ENCODE measurements at regions not wholly inside any gene's neighbourhood (a gene's known extent, or its start where the extent isn't known, plus 50 kb on each side); places are given as distances from the start of the nearest gene placed in this dataset.

DNA sequence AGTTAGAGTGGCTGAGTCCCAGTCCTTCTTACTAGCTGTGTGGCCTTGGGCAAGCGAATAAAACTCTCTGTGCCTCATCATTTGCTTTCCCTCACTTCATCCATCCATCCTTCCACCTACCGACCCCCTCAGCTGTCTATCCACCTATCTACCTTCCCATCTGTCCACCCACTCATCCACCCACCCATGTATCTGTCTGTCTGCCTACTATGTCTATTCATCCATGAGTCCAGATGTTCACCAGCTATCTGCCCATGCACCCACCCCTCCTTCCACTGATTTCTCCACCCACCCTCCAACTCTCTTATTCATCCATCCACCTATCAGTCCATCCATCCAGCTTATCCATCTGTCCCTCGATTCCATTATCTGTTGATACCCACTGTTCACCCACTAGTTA lies 60.4 kb upstream of the ATP2B2 start:
- H3K9me2 ChIP-seq (ENCODE audit: low read depth, low read length): no peaks in the 10 kb centered on the region
- no peak overlapping the region for H3K4me2 ChIP-seq (ENCODE audit: low read length)
- no peak overlapping the region for H3K4me3 ChIP-seq (ENCODE audit: low read depth, low read length, poor library complexity, severe bottlenecking)
- H3K79me2 ChIP-seq (ENCODE audit: insufficient read depth, low read length): no peaks in the 10 kb centered on the region
- H3F3A ChIP-seq (ENCODE audit: insufficient read depth, low read length): no peaks in the 10 kb centered on the region
- no peak overlapping the region for H3K27ac ChIP-seq (ENCODE audit: low read depth, low read length, poor library complexity, severe bottlenecking)
- no peaks in the 10 kb centered on the region for H3K27me3 ChIP-seq (ENCODE audit: insufficient read depth, low read length)
- no peaks in the 10 kb centered on the region for H4K20me1 ChIP-seq (ENCODE audit: insufficient read depth, low read length)
- H3K9ac ChIP-seq (ENCODE audit: low read length): no peak overlapping the region
- no peaks in the 10 kb centered on the region for H3K9me3 ChIP-seq (ENCODE audit: low read length)
- H3K4me1 ChIP-seq (ENCODE audit: insufficient read depth, low read length, severe bottlenecking): no peaks in the 10 kb centered on the region
- H2AFZ ChIP-seq (ENCODE audit: low read length): no peak overlapping the region
- TF ChIP-seq EZH2 (IDR thresholded peaks at IDR 0.05; ENCODE audit: borderline replicate concordance, low read length): no peak
- TF ChIP-seq, protein P1, sequence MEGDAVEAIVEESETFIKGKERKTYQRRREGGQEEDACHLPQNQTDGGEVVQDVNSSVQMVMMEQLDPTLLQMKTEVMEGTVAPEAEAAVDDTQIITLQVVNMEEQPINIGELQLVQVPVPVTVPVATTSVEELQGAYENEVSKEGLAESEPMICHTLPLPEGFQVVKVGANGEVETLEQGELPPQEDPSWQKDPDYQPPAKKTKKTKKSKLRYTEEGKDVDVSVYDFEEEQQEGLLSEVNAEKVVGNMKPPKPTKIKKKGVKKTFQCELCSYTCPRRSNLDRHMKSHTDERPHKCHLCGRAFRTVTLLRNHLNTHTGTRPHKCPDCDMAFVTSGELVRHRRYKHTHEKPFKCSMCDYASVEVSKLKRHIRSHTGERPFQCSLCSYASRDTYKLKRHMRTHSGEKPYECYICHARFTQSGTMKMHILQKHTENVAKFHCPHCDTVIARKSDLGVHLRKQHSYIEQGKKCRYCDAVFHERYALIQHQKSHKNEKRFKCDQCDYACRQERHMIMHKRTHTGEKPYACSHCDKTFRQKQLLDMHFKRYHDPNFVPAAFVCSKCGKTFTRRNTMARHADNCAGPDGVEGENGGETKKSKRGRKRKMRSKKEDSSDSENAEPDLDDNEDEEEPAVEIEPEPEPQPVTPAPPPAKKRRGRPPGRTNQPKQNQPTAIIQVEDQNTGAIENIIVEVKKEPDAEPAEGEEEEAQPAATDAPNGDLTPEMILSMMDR (IDR thresholded peaks at IDR 0.05; ENCODE audit: low read length): no peak
- no peaks in the 10 kb centered on the region for H3K36me3 ChIP-seq (ENCODE audit: insufficient read depth, low read length)

DNA sequence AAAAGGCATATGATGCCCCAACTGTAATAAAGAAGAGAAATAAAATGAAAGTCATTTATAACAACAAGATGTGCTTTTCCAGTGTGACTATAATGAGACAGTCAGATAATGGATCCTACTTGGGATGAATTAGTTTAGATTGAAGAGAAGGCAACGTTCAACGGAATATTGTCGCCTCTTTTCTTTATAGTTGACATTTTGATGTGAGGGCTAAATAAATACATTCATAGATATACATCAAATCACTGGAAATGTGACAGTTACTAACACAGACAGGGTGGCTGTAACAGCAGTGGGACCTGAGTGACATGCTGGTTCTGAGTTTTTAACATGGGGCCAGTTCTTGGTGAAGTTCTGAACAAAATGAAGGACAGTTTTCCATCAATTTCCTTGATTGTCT lies 61.1 kb upstream of the ATP2B2 start:
- Histone ChIP-seq H3K27me3 (ENCODE audit: insufficient read depth, low read length) (0 out of 2 replicates have a peak, but pooled peaks cover 1% of the 10 kb centered on the region), H3K4me2 (ENCODE audit: low read length) (no peak overlapping the region), H2AFZ (ENCODE audit: low read length) (no peak overlapping the region), H3K36me3 (ENCODE audit: insufficient read depth, low read length) (no peaks in the 10 kb centered on the region), H3K79me2 (ENCODE audit: insufficient read depth, low read length) (no peaks in the 10 kb centered on the region), H3F3A (ENCODE audit: insufficient read depth, low read length) (no peaks in the 10 kb centered on the region), H3K9me2 (ENCODE audit: low read depth, low read length) (no peaks in the 10 kb centered on the region), H3K4me3 (ENCODE audit: low read depth, low read length, poor library complexity, severe bottlenecking) (no peak overlapping the region), H3K27ac (ENCODE audit: low read depth, low read length, poor library complexity, severe bottlenecking) (no peak overlapping the region), H3K9me3 (ENCODE audit: low read length) (no peaks in the 10 kb centered on the region), H3K4me1 (ENCODE audit: insufficient read depth, low read length, severe bottlenecking) (no peaks in the 10 kb centered on the region), H4K20me1 (ENCODE audit: insufficient read depth, low read length) (no peaks in the 10 kb centered on the region), H3K9ac (ENCODE audit: low read length) (no peak overlapping the region)
- TF ChIP-seq EZH2 (IDR thresholded peaks at IDR 0.05; ENCODE audit: borderline replicate concordance, low read length): no peak
- TF ChIP-seq, protein P1 (IDR thresholded peaks at IDR 0.05; ENCODE audit: low read length): no peak

DNA sequence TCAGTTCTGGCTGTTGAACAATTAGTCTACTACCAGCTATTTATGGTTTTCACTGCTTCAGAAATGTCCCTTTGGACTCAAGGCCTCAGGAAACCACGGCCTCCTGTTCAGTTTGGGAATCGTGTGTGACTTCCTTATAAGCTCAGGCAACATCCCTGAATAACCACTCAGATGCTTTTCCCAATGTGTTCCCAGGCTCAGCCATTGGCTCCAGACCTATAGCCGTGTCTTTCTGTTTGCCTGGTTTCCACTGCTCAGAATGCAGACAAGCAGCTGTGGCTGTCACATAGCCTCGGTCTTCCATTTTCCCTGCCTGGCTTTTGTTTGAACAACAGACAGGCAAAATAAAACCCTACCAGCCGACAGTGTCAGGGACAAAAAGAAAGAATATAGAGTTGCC lies 63.2 kb upstream of the ATP2B2 start:
- Histone ChIP-seq H4K20me1 (ENCODE audit: insufficient read depth, low read length) (no peaks in the 10 kb centered on the region), H3K9me3 (ENCODE audit: low read length) (no peaks in the 10 kb centered on the region), H3K4me1 (ENCODE audit: insufficient read depth, low read length, severe bottlenecking) (no peaks in the 10 kb centered on the region), H3K27ac (ENCODE audit: low read depth, low read length, poor library complexity, severe bottlenecking) (no peak overlapping the region), H3K4me2 (ENCODE audit: low read length) (no peak overlapping the region), H2AFZ (ENCODE audit: low read length) (no peak overlapping the region), H3K4me3 (ENCODE audit: low read depth, low read length, poor library complexity, severe bottlenecking) (no peak overlapping the region), H3K27me3 (ENCODE audit: insufficient read depth, low read length) (0 out of 2 replicates have a peak, but pooled peaks cover 3% of the 10 kb centered on the region), H3K36me3 (ENCODE audit: insufficient read depth, low read length) (no peaks in the 10 kb centered on the region), H3K79me2 (ENCODE audit: insufficient read depth, low read length) (no peaks in the 10 kb centered on the region), H3F3A (ENCODE audit: insufficient read depth, low read length) (no peaks in the 10 kb centered on the region), H3K9ac (ENCODE audit: low read length) (no peak overlapping the region), H3K9me2 (ENCODE audit: low read depth, low read length) (no peaks in the 10 kb centered on the region)
- TF ChIP-seq EZH2 (IDR thresholded peaks at IDR 0.05; ENCODE audit: borderline replicate concordance, low read length): no peak
- TF ChIP-seq, protein P1 (IDR thresholded peaks at IDR 0.05; ENCODE audit: low read length): no peak

All from OCI-LY1 (cell line).